ENCODE measurements at regions not wholly inside any gene's neighbourhood (a gene's known extent, or its start where the extent isn't known, plus 50 kb on each side); places are given as distances from the start of the nearest gene placed in this dataset.

DNA sequence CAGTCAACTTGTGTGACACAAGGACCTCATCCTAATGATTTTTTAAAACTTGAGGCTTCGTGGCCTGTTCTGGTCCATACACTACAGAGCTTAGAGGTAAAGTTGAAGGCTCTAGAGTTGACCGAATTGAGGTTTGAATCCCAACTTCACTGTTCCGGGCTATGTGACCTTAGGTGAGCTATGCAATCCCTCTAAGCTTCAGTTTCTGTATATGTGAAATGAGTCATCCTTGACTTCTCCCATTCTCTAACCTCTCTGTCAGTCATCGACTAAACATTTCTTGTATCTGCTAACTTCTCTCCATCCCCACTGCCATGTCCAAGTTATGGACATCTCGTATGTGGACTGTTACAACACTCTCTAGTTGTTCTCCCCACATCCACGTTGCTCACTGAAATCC is 178.2 kb upstream of the TMEM45B start:
- H3K4me3 ChIP-seq, result no peak overlapping the region
- peaks cover 31% of the 10 kb centered on the region for H3F3A ChIP-seq (ENCODE audit: insufficient read depth, low read depth)
- no peaks in the 10 kb centered on the region for H3K79me2 ChIP-seq (ENCODE audit: low read depth)
- no peaks in the 10 kb centered on the region for H3K36me3 ChIP-seq (ENCODE audit: low read depth)
- peaks cover 56% of the 10 kb centered on the region for H3K4me1 ChIP-seq (replicated peaks; ENCODE audit: insufficient read depth)
- no peak for TF ChIP-seq EZH2 (IDR thresholded peaks at IDR 0.05; ENCODE audit: low read depth)
- TF ChIP-seq, protein P1, sequence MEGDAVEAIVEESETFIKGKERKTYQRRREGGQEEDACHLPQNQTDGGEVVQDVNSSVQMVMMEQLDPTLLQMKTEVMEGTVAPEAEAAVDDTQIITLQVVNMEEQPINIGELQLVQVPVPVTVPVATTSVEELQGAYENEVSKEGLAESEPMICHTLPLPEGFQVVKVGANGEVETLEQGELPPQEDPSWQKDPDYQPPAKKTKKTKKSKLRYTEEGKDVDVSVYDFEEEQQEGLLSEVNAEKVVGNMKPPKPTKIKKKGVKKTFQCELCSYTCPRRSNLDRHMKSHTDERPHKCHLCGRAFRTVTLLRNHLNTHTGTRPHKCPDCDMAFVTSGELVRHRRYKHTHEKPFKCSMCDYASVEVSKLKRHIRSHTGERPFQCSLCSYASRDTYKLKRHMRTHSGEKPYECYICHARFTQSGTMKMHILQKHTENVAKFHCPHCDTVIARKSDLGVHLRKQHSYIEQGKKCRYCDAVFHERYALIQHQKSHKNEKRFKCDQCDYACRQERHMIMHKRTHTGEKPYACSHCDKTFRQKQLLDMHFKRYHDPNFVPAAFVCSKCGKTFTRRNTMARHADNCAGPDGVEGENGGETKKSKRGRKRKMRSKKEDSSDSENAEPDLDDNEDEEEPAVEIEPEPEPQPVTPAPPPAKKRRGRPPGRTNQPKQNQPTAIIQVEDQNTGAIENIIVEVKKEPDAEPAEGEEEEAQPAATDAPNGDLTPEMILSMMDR (conservative IDR thresholded peaks at IDR 0.05), result no peak
- DNase-seq, result peak; percentile 6 to 71
- H3K27ac ChIP-seq, result peak overlapping the region; percentile 72
- no peaks in the 10 kb centered on the region for H4K20me1 ChIP-seq (ENCODE audit: insufficient read depth)
- POLR2A ChIA-PET (ENCODE audit: unreplicated experiment), result interaction anchor here (0.7 kb wide), 1 partner anchor 96 kb away, joined by 8 read pairs; no protein-coding TSS in a partner anchor
- H3K9me3 ChIP-seq (ENCODE audit: insufficient read depth, low read depth), result peaks cover 7% of the 10 kb centered on the region; the same call in 1 of the 2 replicates
- H2AFZ ChIP-seq, result peak overlapping the region; percentile 59
- no TSS peak for BruUV-seq (replicated peaks)
- H3K4me2 ChIP-seq, result no peak overlapping the region
- CTCF ChIA-PET, result no interaction called here
- intact Hi-C loops (cut with micrococcal nuclease; ENCODE audit: unreplicated experiment), result no loop called here
- no peaks in the 10 kb centered on the region for H3K9me2 ChIP-seq (ENCODE audit: insufficient read depth)
- H3K27me3 ChIP-seq (ENCODE audit: insufficient read depth, low read depth), result no peaks in the 10 kb centered on the region

DNA sequence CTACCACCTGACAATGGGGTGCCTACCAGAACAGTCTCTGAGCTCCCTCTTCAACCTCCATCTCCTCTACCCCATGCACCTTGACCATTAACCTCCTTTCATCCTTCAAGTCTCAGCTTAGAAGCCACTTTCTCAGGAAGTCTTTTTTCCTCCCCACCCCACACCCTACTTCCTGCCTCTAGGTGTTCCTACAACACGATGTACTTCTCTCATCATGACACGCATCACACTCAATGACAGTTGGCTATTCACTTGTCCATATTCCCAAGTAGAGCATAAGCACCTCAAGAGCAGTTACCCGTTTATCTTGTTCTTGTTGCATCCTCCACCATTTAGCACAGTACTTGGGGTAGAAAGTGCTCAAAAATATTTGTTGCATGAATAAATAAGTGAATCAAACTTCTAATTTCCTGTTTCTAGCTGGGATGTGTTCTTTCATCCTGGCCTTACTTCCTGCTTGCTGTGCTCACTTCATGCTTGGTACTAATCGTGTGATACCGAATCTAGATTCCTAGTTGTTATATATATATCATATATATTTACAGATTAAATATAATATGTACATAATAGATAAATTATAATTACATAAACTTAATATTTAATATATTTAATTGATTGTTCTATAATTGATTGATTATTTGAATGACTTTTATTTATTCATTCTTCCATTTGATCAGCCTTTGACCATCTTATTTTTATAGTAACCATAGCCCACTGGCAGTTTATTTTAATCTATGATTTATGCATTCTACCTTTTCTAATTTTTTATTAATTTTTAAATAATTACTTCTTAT is 177.5 kb upstream of the TMEM45B start:
- no peak overlapping the region for H2AFZ ChIP-seq
- peaks cover 7% of the 10 kb centered on the region; the same call in 1 of the 2 replicates for H3K9me3 ChIP-seq (ENCODE audit: insufficient read depth, low read depth)
- H4K20me1 ChIP-seq (ENCODE audit: insufficient read depth), result no peaks in the 10 kb centered on the region
- BruUV-seq (replicated peaks), result no TSS peak
- H3K36me3 ChIP-seq (ENCODE audit: low read depth), result no peaks in the 10 kb centered on the region
- peak overlapping the region; percentile 92 for H3K27ac ChIP-seq
- peaks cover 61% of the 10 kb centered on the region for H3K4me1 ChIP-seq (replicated peaks; ENCODE audit: insufficient read depth)
- H3K27me3 ChIP-seq (ENCODE audit: insufficient read depth, low read depth), result no peaks in the 10 kb centered on the region
- peaks cover 38% of the 10 kb centered on the region for H3F3A ChIP-seq (ENCODE audit: insufficient read depth, low read depth)
- no peak for DNase-seq
- ChIA-PET CTCF (no interaction called here), POLR2A (ENCODE audit: unreplicated experiment) (interaction anchor here (0.7 kb wide), 1 partner anchor 95 kb away, joined by 8 read pairs; no protein-coding TSS in a partner anchor)
- H3K4me3 ChIP-seq, result no peak overlapping the region
- intact Hi-C loops (cut with micrococcal nuclease; ENCODE audit: unreplicated experiment), result loop anchor here (2.0 kb wide), 1 partner anchor 101 kb away; no protein-coding TSS in a partner anchor
- no peaks in the 10 kb centered on the region for H3K9me2 ChIP-seq (ENCODE audit: insufficient read depth)
- H3K4me2 ChIP-seq, result no peak overlapping the region
- TF ChIP-seq, protein P1 (conservative IDR thresholded peaks at IDR 0.05), result no peak
- no peak for TF ChIP-seq EZH2 (IDR thresholded peaks at IDR 0.05; ENCODE audit: low read depth)
- H3K79me2 ChIP-seq (ENCODE audit: low read depth), result no peaks in the 10 kb centered on the region

DNA sequence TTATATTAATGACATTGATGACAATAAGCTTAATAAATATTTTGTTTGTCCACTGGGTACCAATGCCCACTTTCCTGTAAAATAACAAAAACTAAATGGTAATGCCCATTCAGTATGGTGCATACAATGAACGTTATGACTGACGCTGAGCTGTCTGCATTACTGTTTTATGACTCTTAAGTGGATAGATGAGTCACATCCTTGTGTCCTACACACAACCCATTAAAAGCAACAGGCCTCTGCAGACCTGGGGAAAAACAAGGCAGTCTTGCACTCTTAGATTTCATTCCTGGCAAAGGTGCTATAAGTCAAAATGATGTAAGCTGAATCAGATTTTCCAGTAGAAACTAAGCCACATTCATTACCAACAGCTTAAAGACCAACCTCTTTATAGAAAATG is 176.3 kb upstream of the TMEM45B start:
- Histone ChIP-seq H3K36me3 (ENCODE audit: low read depth) (no peaks in the 10 kb centered on the region), H3K4me1 (replicated peaks; ENCODE audit: insufficient read depth) (peaks cover 72% of the 10 kb centered on the region)
- POLR2A ChIA-PET (ENCODE audit: unreplicated experiment), result interaction anchor here (0.5 to 0.7 kb wide), 3 partner anchors 27 to 199 kb away, joined by 4 to 7 read pairs (median 5); no protein-coding TSS in a partner anchor

More for the DNA sequence above, 176.3 kb upstream of the TMEM45B start:
- no TSS peak for BruUV-seq (replicated peaks)
- H3K9me3 ChIP-seq (ENCODE audit: insufficient read depth, low read depth), result peaks cover 7% of the 10 kb centered on the region; the same call in 1 of the 2 replicates
- H3K79me2 ChIP-seq (ENCODE audit: low read depth), result no peaks in the 10 kb centered on the region
- no peak overlapping the region for H3K4me3 ChIP-seq
- no peak overlapping the region for H2AFZ ChIP-seq
- CTCF ChIA-PET, result no interaction called here
- no peaks in the 10 kb centered on the region for H3K27me3 ChIP-seq (ENCODE audit: insufficient read depth, low read depth)
- no peaks in the 10 kb centered on the region for H3K9me2 ChIP-seq (ENCODE audit: insufficient read depth)
- H4K20me1 ChIP-seq (ENCODE audit: insufficient read depth), result no peaks in the 10 kb centered on the region
- intact Hi-C loops (cut with micrococcal nuclease; ENCODE audit: unreplicated experiment), result loop anchor here (2.0 kb wide), 1 partner anchor 100 kb away; no protein-coding TSS in a partner anchor
- no peak for TF ChIP-seq EZH2 (IDR thresholded peaks at IDR 0.05; ENCODE audit: low read depth)
- TF ChIP-seq, protein P1 (conservative IDR thresholded peaks at IDR 0.05), result no peak
- H3K4me2 ChIP-seq, result peak overlapping the region; percentile 44
- H3F3A ChIP-seq (ENCODE audit: insufficient read depth, low read depth), result peaks cover 49% of the 10 kb centered on the region
- DNase-seq, result peak; percentile 49 to 97
- H3K27ac ChIP-seq, result peak overlapping the region; percentile 92
